ENCODE measurements at regions not wholly inside any gene's neighbourhood (a gene's known extent, or its start where the extent isn't known, plus 50 kb on each side); places are given as distances from the start of the nearest gene placed in this dataset.

DNA sequence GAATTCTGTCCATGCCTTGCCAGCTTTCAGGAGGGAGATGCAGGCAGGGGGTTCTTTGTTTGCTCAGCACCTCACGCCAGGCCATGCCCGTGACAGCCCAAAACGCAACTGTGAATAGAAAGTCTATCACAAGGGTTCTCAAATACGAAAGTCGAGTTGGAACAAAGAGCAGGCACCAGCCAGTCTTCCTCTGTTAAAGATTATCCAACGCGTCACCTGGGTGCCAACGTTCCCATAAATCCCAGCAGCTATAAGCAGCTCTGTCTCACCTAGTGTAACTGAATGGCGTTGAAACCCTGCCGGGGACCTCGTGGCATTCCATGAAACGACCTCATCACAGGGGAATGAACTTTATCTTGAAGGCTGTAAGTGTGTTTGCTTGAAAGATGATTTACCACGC, 84.8 kb upstream of the GATA6 start:
- TF ChIP-seq CTCF (IDR thresholded peaks at IDR 0.05; ENCODE audit: insufficient read depth, low read depth, low read length) (no peak), EZH2 (IDR thresholded peaks at IDR 0.05; ENCODE audit: insufficient read depth, low read length) (no peak)

Data from astrocyte (in vitro differentiated cells and primary cell).